ENCODE measurements at regions not wholly inside any gene's neighbourhood (a gene's known extent, or its start where the extent isn't known, plus 50 kb on each side); places are given as distances from the start of the nearest gene placed in this dataset.
A peak's percentile ranks its signal among the peaks of the same experiment; 100 is the strongest.

GRCh38 chr12:68490476-68490875, 120.2 kb upstream of the RAP1B start:
- TF ChIP-seq, protein P1, sequence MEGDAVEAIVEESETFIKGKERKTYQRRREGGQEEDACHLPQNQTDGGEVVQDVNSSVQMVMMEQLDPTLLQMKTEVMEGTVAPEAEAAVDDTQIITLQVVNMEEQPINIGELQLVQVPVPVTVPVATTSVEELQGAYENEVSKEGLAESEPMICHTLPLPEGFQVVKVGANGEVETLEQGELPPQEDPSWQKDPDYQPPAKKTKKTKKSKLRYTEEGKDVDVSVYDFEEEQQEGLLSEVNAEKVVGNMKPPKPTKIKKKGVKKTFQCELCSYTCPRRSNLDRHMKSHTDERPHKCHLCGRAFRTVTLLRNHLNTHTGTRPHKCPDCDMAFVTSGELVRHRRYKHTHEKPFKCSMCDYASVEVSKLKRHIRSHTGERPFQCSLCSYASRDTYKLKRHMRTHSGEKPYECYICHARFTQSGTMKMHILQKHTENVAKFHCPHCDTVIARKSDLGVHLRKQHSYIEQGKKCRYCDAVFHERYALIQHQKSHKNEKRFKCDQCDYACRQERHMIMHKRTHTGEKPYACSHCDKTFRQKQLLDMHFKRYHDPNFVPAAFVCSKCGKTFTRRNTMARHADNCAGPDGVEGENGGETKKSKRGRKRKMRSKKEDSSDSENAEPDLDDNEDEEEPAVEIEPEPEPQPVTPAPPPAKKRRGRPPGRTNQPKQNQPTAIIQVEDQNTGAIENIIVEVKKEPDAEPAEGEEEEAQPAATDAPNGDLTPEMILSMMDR (IDR thresholded peaks at IDR 0.05), result no peak
- DNase-seq (ENCODE audit: low spot score in 2 of 2), result no peak

DNA sequence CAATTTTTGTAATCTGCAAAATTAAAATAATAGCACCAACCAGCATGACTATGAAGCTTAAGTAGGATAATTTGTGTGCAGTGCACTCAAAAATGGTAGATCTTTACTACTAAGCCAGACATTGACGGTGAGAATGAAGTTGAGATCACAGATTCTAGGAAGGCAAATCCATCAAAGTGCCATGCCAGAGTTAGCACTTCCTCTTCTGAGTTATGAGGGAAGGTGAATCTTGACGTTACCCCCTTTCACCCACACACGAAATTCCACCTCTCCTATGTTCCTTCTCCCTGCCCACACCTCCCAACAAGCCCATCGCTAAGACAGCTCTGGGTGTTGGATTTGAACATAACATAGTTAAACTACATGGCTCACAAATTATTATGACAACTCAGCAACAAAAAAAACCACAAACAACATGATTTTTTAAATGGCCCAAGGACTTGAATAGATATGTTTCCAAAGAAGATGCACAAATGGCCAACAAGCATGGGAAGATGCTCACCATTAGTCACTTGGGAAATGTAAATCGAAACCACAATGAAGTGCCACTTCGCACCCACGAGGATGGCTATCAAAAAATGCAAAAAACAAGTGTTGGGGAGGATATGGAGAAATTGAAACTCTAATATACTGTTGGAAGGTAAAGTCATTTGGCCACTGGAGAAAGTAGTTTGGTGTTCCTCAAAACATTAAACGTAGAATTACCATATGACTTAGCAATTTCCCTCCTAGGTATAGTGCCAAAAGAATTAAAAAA, 119.3 kb upstream of the RAP1B start:
- TF ChIP-seq, protein P1 (IDR thresholded peaks at IDR 0.05), result no peak
- intact Hi-C loops (cut with DNase I), result no loop called here

More at GRCh38 chr12:68490476-68490875, 120.2 kb upstream of the RAP1B start:
- Histone ChIP-seq H3K4me3 (no peak overlapping the region), H3K36me3 (no peaks in the 10 kb centered on the region), H3K27ac (no peak overlapping the region), H3K9me3 (no peaks in the 10 kb centered on the region), H3K27me3 (no peaks in the 10 kb centered on the region), H3K4me1 (peaks cover 0 to 6% of the 10 kb centered on the region in 2 donors)
- intact Hi-C loops (cut with DNase I), result no loop called here

GRCh38 chr12:68495336-68496070, 115.2 kb upstream of the RAP1B start:
- no peak for DNase-seq (ENCODE audit: low spot score in 2 of 2)
- H3K9me3 ChIP-seq, result no peaks in the 10 kb centered on the region
- H3K27me3 ChIP-seq, result no peaks in the 10 kb centered on the region
- intact Hi-C loops (cut with DNase I), result loop anchor here (2.0 kb wide), 2 partner anchors 35 to 115 kb away; partner anchors contain the start of gene RAP1B
- no peaks in the 10 kb centered on the region for H3K36me3 ChIP-seq
- TF ChIP-seq, protein P1 (IDR thresholded peaks at IDR 0.05), result no peak
- peaks cover 0 to 13% of the 10 kb centered on the region in 2 donors for H3K4me1 ChIP-seq
- H3K27ac ChIP-seq, result peak overlapping the region; percentile 43 to 65
- H3K4me3 ChIP-seq, result no peak overlapping the region

More for the DNA sequence above, 119.3 kb upstream of the RAP1B start:
- no peaks in the 10 kb centered on the region for H3K36me3 ChIP-seq
- no peak overlapping the region for H3K27ac ChIP-seq
- H3K4me3 ChIP-seq, result no peak overlapping the region
- no peaks in the 10 kb centered on the region for H3K9me3 ChIP-seq
- H3K4me1 ChIP-seq, result peaks cover 0 to 9% of the 10 kb centered on the region in 2 donors
- H3K27me3 ChIP-seq, result no peaks in the 10 kb centered on the region
- DNase-seq (ENCODE audit: low spot score in 2 of 2), result no peak

DNA sequence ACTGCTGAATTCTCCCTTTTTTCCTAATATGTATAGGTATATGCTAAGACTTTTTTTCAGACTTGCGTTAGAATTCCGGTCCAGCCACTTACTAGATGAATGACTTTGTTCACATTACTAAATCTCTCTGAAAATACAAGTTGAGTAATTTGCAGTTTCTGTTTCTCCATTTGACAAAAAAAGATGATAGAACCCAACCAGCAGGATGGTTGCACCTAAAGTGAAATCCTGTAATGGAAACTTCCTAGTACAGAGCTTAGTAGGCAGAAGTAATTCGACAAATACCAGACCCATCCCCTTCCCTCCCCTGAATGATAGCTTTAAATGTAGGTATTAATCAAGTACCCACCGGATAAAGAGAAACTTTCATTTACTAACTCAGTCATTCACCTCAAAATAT, 113.6 kb upstream of the RAP1B start:
- TF ChIP-seq, protein P1 (IDR thresholded peaks at IDR 0.05), result no peak
- no peak for DNase-seq (ENCODE audit: low spot score in 2 of 2)
- peak overlapping the region; percentile 43 to 65 for H3K27ac ChIP-seq
- H3K27me3 ChIP-seq, result no peaks in the 10 kb centered on the region
- intact Hi-C loops (cut with DNase I), result loop anchor here (2.0 kb wide), 2 partner anchors 34 to 114 kb away; partner anchors contain the start of gene RAP1B
- H3K36me3 ChIP-seq, result no peaks in the 10 kb centered on the region
- peaks cover 0 to 13% of the 10 kb centered on the region in 2 donors for H3K4me1 ChIP-seq
- no peaks in the 10 kb centered on the region for H3K9me3 ChIP-seq
- H3K4me3 ChIP-seq, result no peak overlapping the region

GRCh38 chr12:68497702-68498101, 113.0 kb upstream of the RAP1B start:
- H3K4me1 ChIP-seq, result peaks cover 0 to 13% of the 10 kb centered on the region in 2 donors
- no peaks in the 10 kb centered on the region for H3K27me3 ChIP-seq
- no peaks in the 10 kb centered on the region for H3K9me3 ChIP-seq
- no peaks in the 10 kb centered on the region for H3K36me3 ChIP-seq
- intact Hi-C loops (cut with DNase I), result loop anchor here (2.0 kb wide), 2 partner anchors 33 to 113 kb away; partner anchors contain the start of gene RAP1B
- H3K27ac ChIP-seq, result peak overlapping the region; percentile 43 to 65
- TF ChIP-seq, protein P1 (IDR thresholded peaks at IDR 0.05), result no peak
- peak in 1 of 2 donors; percentile 66 for DNase-seq (ENCODE audit: low spot score in 2 of 2)
- H3K4me3 ChIP-seq, result no peak overlapping the region
